ENCODE measurements at regions not wholly inside any gene's neighbourhood (a gene's known extent, or its start where the extent isn't known, plus 50 kb on each side); places are given as distances from the start of the nearest gene placed in this dataset.

- TF ChIP-seq CTCF (conservative IDR thresholded peaks at IDR 0.05 in 1 of 2, IDR thresholded peaks at IDR 0.05 in 1 of 2; ENCODE audit: low read depth in 1 of 2, low read length in 2 of 2) (no peak), EZH2 (IDR thresholded peaks at IDR 0.05; ENCODE audit: low read length, missing control alignments) (no peak)
Observed at GRCh38 chr5:158389786-158390185, 530.8 kb upstream of the CLINT1 start.
